HG02870 (cell line): ENCODE measurements at regions not wholly inside any gene's neighbourhood (a gene's known extent, or its start where the extent isn't known, plus 50 kb on each side); places are given as distances from the start of the nearest gene placed in this dataset.
"Not testable (repeated sequence)": the region's sequence is repeated elsewhere in the genome, so short reads cannot be mapped to it uniquely, and the experiment has no call there.

Experiments used
- ATAC-seq: cut with Tn5 transposase; IDR thresholded peaks from one replicate; pipeline ENCODE4 v1.9.1; 2021; ENCODE audit warnings: mild to moderate bottlenecking, moderate library complexity; ENCODE audit not compliant: unreplicated experiment

- ATAC-seq: no peak
These were observed 285.0 kb upstream of the KCNH7 start for GRCh38 chr2:163123526-163123925.

GRCh38 chr2:163122257-163122656 is 283.7 kb upstream of the KCNH7 start:
- ATAC-seq: no peak

- no peak for ATAC-seq
These were observed 282.9 kb upstream of the KCNH7 start for GRCh38 chr2:163121483-163121882.

GRCh38 chr2:163119966-163120365 is 281.4 kb upstream of the KCNH7 start:
- ATAC-seq: no peak

- ATAC-seq: no peak
These were observed 248.4 kb upstream of the KCNH7 start for GRCh38 chr2:163086940-163087339.

- ATAC-seq: not testable (repeated sequence)
These were observed 246.9 kb upstream of the KCNH7 start for GRCh38 chr2:163085366-163086024.

GRCh38 chr2:163081754-163082153 is 243.2 kb upstream of the KCNH7 start:
- no peak for ATAC-seq

GRCh38 chr2:163077241-163077640 is 238.7 kb upstream of the KCNH7 start:
- ATAC-seq: no peak

- ATAC-seq: no peak
These were observed 227.5 kb upstream of the KCNH7 start for GRCh38 chr2:163066085-163066484.

- ATAC-seq: no peak
These were observed 224.0 kb upstream of the KCNH7 start for GRCh38 chr2:163062524-163062923.

- no peak for ATAC-seq
These were observed 208.0 kb upstream of the KCNH7 start for GRCh38 chr2:163046615-163047014.

GRCh38 chr2:163045830-163046229 is 207.3 kb upstream of the KCNH7 start:
- no peak for ATAC-seq

GRCh38 chr2:163044114-163044513 is 205.5 kb upstream of the KCNH7 start:
- no peak for ATAC-seq

GRCh38 chr2:163043201-163043600 is 204.6 kb upstream of the KCNH7 start:
- no peak for ATAC-seq

GRCh38 chr2:163039266-163039665 is 200.7 kb upstream of the KCNH7 start:
- ATAC-seq: no peak

GRCh38 chr2:163028807-163029206 is 190.2 kb upstream of the KCNH7 start:
- no peak for ATAC-seq

- not testable (repeated sequence) for ATAC-seq
These were observed 187.7 kb upstream of the KCNH7 start for GRCh38 chr2:163026136-163026775.

- not testable (repeated sequence) for ATAC-seq
These were observed 178.3 kb upstream of the KCNH7 start for GRCh38 chr2:163016882-163017281.

- ATAC-seq: no peak
These were observed 172.4 kb upstream of the KCNH7 start for GRCh38 chr2:163011000-163011399.

GRCh38 chr2:163008642-163009041 is 170.1 kb upstream of the KCNH7 start:
- ATAC-seq: no peak

- ATAC-seq: no peak
These were observed 156.2 kb upstream of the KCNH7 start for GRCh38 chr2:162994718-162995117.

GRCh38 chr2:162992828-162993227 is 154.3 kb upstream of the KCNH7 start:
- ATAC-seq: no peak

GRCh38 chr2:162989507-162989906 is 150.9 kb upstream of the KCNH7 start:
- ATAC-seq: no peak
